HS-5 (cell line): ENCODE measurements at regions not wholly inside any gene's neighbourhood (a gene's known extent, or its start where the extent isn't known, plus 50 kb on each side); places are given as distances from the start of the nearest gene placed in this dataset.
"Not testable (repeated sequence)": the region's sequence is repeated elsewhere in the genome, so short reads cannot be mapped to it uniquely, and the experiment has no call there.

ENCODE experiments used
- DNase-seq: peaks from one replicate; pipeline ENCODE4 v3.0.0-alpha.2; 2012; ENCODE audit warnings: low read depth

GRCh38 chr6:120493505-120493904, 840.8 kb downstream of the TBC1D32 start:
- DNase-seq, result no peak

GRCh38 chr6:120489941-120490340, 844.3 kb downstream of the TBC1D32 start:
- DNase-seq, result no peak

GRCh38 chr6:120484146-120484545, 850.1 kb downstream of the TBC1D32 start:
- no peak for DNase-seq

GRCh38 chr6:120478650-120479049, 855.6 kb downstream of the TBC1D32 start:
- no peak for DNase-seq

- DNase-seq, result no peak
These were observed 860.5 kb downstream of the TBC1D32 start for GRCh38 chr6:120473804-120474203.

GRCh38 chr6:120468486-120468885, 865.8 kb downstream of the TBC1D32 start:
- DNase-seq, result no peak

- no peak for DNase-seq
These were observed 882.8 kb downstream of the TBC1D32 start for GRCh38 chr6:120451508-120451907.

- no peak for DNase-seq
These were observed 886.7 kb downstream of the TBC1D32 start for GRCh38 chr6:120447605-120448004.

GRCh38 chr6:120432840-120433239, 901.4 kb downstream of the TBC1D32 start:
- not testable (repeated sequence) for DNase-seq

GRCh38 chr6:120431841-120432240, 902.4 kb downstream of the TBC1D32 start:
- no peak for DNase-seq

GRCh38 chr6:120411394-120411793, 922.9 kb downstream of the TBC1D32 start:
- no peak for DNase-seq

GRCh38 chr6:120410586-120410985, 923.7 kb downstream of the TBC1D32 start:
- no peak for DNase-seq

GRCh38 chr6:120407696-120408095, 926.6 kb downstream of the TBC1D32 start:
- DNase-seq, result no peak

GRCh38 chr6:120405947-120406346, 928.3 kb downstream of the TBC1D32 start:
- DNase-seq, result no peak

GRCh38 chr6:120395784-120396183, 938.5 kb downstream of the TBC1D32 start:
- DNase-seq, result no peak

- DNase-seq, result no peak
These were observed 939.0 kb downstream of the TBC1D32 start for GRCh38 chr6:120395330-120395729.

GRCh38 chr6:120392941-120393340, 941.3 kb downstream of the TBC1D32 start:
- no peak for DNase-seq

- no peak for DNase-seq
These were observed 949.6 kb downstream of the TBC1D32 start for GRCh38 chr6:120384671-120385070.

- DNase-seq, result no peak
These were observed 950.6 kb downstream of the TBC1D32 start for GRCh38 chr6:120383681-120384080.

- no peak for DNase-seq
These were observed 955.6 kb downstream of the TBC1D32 start for GRCh38 chr6:120378582-120379220.

GRCh38 chr6:120373185-120373584, 961.1 kb downstream of the TBC1D32 start:
- DNase-seq, result no peak

- DNase-seq, result no peak
These were observed 970.9 kb downstream of the TBC1D32 start for GRCh38 chr6:120363429-120363828.

- DNase-seq, result not testable (repeated sequence)
These were observed 975.7 kb downstream of the TBC1D32 start for GRCh38 chr6:120358535-120358934.

- no peak for DNase-seq
These were observed 976.8 kb downstream of the TBC1D32 start for GRCh38 chr6:120357447-120357846.
